ENCODE measurements at regions not wholly inside any gene's neighbourhood (a gene's known extent, or its start where the extent isn't known, plus 50 kb on each side); places are given as distances from the start of the nearest gene placed in this dataset.

GRCh38 chr14:71753126-71753830, 179.0 kb upstream of the RGS6 start:
- Histone ChIP-seq H3K27ac (ENCODE audit: low read depth) (no peak overlapping the region), H4K20me1 (replicated peaks; ENCODE audit: insufficient read depth) (no peaks in the 10 kb centered on the region), H3K4me1 (ENCODE audit: insufficient read depth) (no peaks in the 10 kb centered on the region), H3K79me2 (replicated peaks; ENCODE audit: insufficient read depth) (no peaks in the 10 kb centered on the region), H3K4me2 (0 out of 2 replicates have a peak overlapping the region, but pooled peaks have one; percentile 28), H3K9me2 (ENCODE audit: insufficient read depth) (no peaks in the 10 kb centered on the region), H2AFZ (peak overlapping the region; percentile 69; the same call in 1 of the 2 replicates), H3K36me3 (ENCODE audit: insufficient read depth) (no peaks in the 10 kb centered on the region), H3K4me3 (no peak overlapping the region), H3F3A (replicated peaks; ENCODE audit: low read depth) (no peaks in the 10 kb centered on the region), H3K27me3 (ENCODE audit: insufficient read depth) (no peaks in the 10 kb centered on the region)
- peaks cover 4% of the 10 kb centered on the region for H3K27me3 Mint-ChIP-seq (ENCODE audit: insufficient read depth, low read depth, poor library complexity)
- peaks cover 14% of the 10 kb centered on the region for H3K4me1 Mint-ChIP-seq
- no peak overlapping the region; the same call in 2 of the 3 replicates for H3K4me3 Mint-ChIP-seq
- no peak overlapping the region for H3K27ac Mint-ChIP-seq
- TF ChIP-seq ZNF331 (CRISPR knock-in tag; IDR thresholded peaks at IDR 0.05; ENCODE audit: low read depth) = no peak
- TF ChIP-seq EZH2phosphoT487 (IDR thresholded peaks at IDR 0.05; ENCODE audit: unreplicated experiment) = no peak
- TF ChIP-seq CTCF (conservative IDR thresholded peaks at IDR 0.05; ENCODE audit: low read depth in 2 of 2) = peak; percentile 94 to 96
- TF ChIP-seq CREB1 (CRISPR knock-in tag; IDR thresholded peaks at IDR 0.05; ENCODE audit: low read depth) = no peak
- TF ChIP-seq EZH2 (IDR thresholded peaks at IDR 0.05; ENCODE audit: low read depth, unreplicated experiment) = no peak
- no peak for TF ChIP-seq STAT1 (IDR thresholded peaks at IDR 0.05; ENCODE audit: unreplicated experiment)
- TF ChIP-seq POLR2AphosphoS5 (IDR thresholded peaks at IDR 0.05; ENCODE audit: low read depth) = no peak
- TF ChIP-seq JUNB (IDR thresholded peaks at IDR 0.05; ENCODE audit: unreplicated experiment) = peak; percentile 34
- TF ChIP-seq REST (IDR thresholded peaks at IDR 0.05; ENCODE audit: unreplicated experiment) = no peak
- TF ChIP-seq ZNF114 (CRISPR knock-in tag; IDR thresholded peaks at IDR 0.05) = no peak
- TF ChIP-seq NANOG (IDR thresholded peaks at IDR 0.05; ENCODE audit: borderline replicate concordance) = no peak
- TF ChIP-seq, protein P1, sequence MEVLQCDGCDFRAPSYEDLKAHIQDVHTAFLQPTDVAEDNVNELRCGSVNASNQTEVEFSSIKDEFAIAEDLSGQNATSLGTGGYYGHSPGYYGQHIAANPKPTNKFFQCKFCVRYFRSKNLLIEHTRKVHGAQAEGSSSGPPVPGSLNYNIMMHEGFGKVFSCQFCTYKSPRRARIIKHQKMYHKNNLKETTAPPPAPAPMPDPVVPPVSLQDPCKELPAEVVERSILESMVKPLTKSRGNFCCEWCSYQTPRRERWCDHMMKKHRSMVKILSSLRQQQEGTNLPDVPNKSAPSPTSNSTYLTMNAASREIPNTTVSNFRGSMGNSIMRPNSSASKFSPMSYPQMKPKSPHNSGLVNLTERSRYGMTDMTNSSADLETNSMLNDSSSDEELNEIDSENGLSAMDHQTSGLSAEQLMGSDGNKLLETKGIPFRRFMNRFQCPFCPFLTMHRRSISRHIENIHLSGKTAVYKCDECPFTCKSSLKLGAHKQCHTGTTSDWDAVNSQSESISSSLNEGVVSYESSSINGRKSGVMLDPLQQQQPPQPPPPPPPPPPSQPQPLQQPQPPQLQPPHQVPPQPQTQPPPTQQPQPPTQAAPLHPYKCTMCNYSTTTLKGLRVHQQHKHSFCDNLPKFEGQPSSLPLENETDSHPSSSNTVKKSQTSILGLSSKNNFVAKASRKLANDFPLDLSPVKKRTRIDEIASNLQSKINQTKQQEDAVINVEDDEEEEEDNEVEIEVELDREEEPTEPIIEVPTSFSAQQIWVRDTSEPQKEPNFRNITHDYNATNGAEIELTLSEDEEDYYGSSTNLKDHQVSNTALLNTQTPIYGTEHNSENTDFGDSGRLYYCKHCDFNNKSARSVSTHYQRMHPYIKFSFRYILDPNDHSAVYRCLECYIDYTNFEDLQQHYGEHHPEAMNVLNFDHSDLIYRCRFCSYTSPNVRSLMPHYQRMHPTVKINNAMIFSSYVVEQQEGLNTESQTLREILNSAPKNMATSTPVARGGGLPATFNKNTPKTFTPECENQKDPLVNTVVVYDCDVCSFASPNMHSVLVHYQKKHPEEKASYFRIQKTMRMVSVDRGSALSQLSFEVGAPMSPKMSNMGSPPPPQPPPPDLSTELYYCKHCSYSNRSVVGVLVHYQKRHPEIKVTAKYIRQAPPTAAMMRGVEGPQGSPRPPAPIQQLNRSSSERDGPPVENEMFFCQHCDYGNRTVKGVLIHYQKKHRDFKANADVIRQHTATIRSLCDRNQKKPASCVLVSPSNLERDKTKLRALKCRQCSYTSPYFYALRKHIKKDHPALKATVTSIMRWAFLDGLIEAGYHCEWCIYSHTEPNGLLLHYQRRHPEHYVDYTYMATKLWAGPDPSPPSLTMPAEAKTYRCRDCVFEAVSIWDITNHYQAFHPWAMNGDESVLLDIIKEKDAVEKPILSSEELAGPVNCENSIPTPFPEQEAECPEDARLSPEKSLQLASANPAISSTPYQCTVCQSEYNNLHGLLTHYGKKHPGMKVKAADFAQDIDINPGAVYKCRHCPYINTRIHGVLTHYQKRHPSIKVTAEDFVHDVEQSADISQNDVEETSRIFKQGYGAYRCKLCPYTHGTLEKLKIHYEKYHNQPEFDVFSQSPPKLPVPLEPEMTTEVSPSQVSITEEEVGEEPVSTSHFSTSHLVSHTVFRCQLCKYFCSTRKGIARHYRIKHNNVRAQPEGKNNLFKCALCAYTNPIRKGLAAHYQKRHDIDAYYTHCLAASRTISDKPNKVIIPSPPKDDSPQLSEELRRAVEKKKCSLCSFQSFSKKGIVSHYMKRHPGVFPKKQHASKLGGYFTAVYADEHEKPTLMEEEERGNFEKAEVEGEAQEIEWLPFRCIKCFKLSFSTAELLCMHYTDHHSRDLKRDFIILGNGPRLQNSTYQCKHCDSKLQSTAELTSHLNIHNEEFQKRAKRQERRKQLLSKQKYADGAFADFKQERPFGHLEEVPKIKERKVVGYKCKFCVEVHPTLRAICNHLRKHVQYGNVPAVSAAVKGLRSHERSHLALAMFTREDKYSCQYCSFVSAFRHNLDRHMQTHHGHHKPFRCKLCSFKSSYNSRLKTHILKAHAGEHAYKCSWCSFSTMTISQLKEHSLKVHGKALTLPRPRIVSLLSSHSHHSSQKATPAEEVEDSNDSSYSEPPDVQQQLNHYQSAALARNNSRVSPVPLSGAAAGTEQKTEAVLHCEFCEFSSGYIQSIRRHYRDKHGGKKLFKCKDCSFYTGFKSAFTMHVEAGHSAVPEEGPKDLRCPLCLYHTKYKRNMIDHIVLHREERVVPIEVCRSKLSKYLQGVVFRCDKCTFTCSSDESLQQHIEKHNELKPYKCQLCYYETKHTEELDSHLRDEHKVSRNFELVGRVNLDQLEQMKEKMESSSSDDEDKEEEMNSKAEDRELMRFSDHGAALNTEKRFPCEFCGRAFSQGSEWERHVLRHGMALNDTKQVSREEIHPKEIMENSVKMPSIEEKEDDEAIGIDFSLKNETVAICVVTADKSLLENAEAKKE (CRISPR knock-in tag; IDR thresholded peaks at IDR 0.05) = no peak
- TF ChIP-seq ETS1 (IDR thresholded peaks at IDR 0.05) = no peak
- DNase-seq (ENCODE audit: low spot score) = peak; percentile 96
- H3K9me3 Mint-ChIP-seq = peaks cover 11% of the 10 kb centered on the region
- peak; percentile 88 for ATAC-seq
- peaks cover 9% of the 10 kb centered on the region for H3K36me3 Mint-ChIP-seq (ENCODE audit: low read depth)

Data from GM23338 (cell line).